ENCODE measurements at regions not wholly inside any gene's neighbourhood (a gene's known extent, or its start where the extent isn't known, plus 50 kb on each side); places are given as distances from the start of the nearest gene placed in this dataset.

DNA sequence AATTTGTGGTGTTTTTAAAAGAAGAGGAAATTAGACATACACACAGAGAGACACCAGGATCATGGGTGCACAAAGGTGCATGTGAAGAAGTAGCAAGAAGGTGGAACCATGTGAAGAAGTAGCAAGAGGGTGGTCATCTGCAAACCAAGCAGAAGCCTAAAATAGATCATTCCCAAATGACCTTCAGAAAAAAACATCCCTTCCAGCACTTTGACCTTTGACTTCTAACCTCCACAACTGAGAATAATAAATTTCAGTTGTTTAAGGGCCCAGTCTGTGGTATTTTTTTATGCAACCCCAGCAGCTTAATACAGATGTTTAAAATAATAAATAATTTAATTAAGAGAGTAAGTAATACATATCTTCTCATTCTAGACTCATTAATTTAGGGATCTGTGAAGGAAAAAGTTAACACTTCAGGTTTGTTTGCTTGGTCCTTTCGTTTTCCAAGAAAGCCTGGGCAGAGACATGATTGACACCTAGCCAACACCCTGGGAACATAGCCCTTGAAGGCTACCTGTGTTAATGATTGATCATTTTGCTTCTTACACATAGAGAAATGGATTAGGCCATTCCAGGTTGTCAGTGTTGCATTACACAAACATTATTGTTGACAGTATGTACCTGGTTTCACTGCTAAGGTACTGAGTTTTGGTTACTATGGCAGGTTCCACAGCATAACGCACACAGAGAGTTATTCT lies 1331.2 kb upstream of the GBE1 start:
- ChIA-PET POLR2A (no interaction called here), CTCF (no interaction called here)
- DNase-seq: no peak
- Histone ChIP-seq H3K9me3 (ENCODE audit: control extremely low read depth in 1 of 5, control insufficient read depth in 4 of 5, insufficient read depth in 2 of 5, low read depth in 1 of 5, low read length in 4 of 5) (no peaks in the 10 kb centered on the region), H3K27me3 (replicated peaks in 2 of 5; ENCODE audit: control insufficient read depth in 4 of 5, insufficient read depth in 5 of 5, low read length in 4 of 5) (no peaks in the 10 kb centered on the region), H3K36me3 (ENCODE audit: control insufficient read depth in 4 of 4, insufficient read depth in 4 of 4, low read length in 3 of 4) (no peaks in the 10 kb centered on the region), H3K27ac (ENCODE audit: insufficient read depth in 1 of 2, low read depth in 1 of 2, low read length in 2 of 2, poor library complexity in 1 of 2, severe bottlenecking in 2 of 2) (no peak overlapping the region), H3K4me3 (ENCODE audit: control insufficient read depth in 1 of 7, extremely low read depth in 1 of 7, insufficient read depth in 4 of 7, low read depth in 2 of 7, low read length in 6 of 7) (no peak overlapping the region), H3K4me1 (ENCODE audit: control extremely low read depth in 1 of 4, control insufficient read depth in 4 of 4, insufficient read depth in 4 of 4, low read length in 3 of 4) (peaks cover 0 to 8% (median 0%) of the 10 kb centered on the region in 4 experiments)
- WGBS (ENCODE audit: insufficient coverage): 71% methylated on average over 1 of the region's 2 CpGs

DNA sequence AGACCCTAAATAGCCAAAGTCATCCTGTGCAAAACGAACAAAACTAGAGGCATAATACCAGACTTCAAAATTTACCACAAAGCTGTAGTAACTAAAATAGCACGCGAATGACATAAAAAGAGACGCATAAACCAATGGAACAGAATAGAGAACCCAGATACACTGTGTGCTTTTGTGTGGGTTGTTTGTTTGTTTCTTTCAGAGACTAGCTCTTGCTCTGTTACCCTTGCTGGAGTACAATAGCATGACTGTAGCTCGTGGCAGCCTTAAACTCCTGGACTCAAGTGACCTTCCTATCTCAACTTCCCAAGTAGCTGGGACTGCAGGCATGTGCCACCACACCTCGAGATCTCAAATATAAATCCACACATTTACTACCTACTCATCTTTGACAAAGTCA lies 1314.6 kb upstream of the GBE1 start:
- CTCF ChIA-PET: no interaction called here
- POLR2A ChIA-PET: no interaction called here
- H3K4me1 ChIP-seq (ENCODE audit: control extremely low read depth in 1 of 4, control insufficient read depth in 4 of 4, insufficient read depth in 4 of 4, low read length in 3 of 4): no peaks in the 10 kb centered on the region
- H3K27ac ChIP-seq (ENCODE audit: insufficient read depth in 1 of 2, low read depth in 1 of 2, low read length in 2 of 2, poor library complexity in 1 of 2, severe bottlenecking in 2 of 2): no peak overlapping the region
- H3K27me3 ChIP-seq (replicated peaks in 2 of 5; ENCODE audit: control insufficient read depth in 4 of 5, insufficient read depth in 5 of 5, low read length in 4 of 5): no peaks in the 10 kb centered on the region
- no peaks in the 10 kb centered on the region for H3K9me3 ChIP-seq (ENCODE audit: control extremely low read depth in 1 of 5, control insufficient read depth in 4 of 5, insufficient read depth in 2 of 5, low read depth in 1 of 5, low read length in 4 of 5)
- no peak for DNase-seq
- H3K4me3 ChIP-seq (ENCODE audit: control insufficient read depth in 1 of 7, extremely low read depth in 1 of 7, insufficient read depth in 4 of 7, low read depth in 2 of 7, low read length in 6 of 7): no peak overlapping the region
- WGBS (ENCODE audit: insufficient coverage): 76% methylated on average over 5 of the region's 6 CpGs
- H3K36me3 ChIP-seq (ENCODE audit: control insufficient read depth in 4 of 4, insufficient read depth in 4 of 4, low read length in 3 of 4): no peaks in the 10 kb centered on the region

DNA sequence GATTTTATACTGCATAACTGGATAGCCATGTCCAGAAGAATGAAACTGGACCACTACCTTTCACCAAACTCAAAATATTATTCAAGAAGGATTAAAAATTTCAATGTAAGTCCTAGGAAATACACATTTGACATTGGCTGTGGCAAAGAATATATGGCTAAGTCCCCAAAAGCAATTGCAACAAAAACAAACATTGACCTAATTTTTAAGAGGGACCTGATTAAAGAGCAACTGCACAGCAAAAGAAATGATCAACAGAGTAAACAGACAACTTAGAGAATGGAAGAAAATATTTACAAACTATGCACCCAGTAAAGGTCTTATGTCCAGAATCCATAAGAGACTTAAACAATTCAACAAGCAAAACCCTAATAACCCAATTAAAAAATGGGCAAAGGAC lies 1313.0 kb upstream of the GBE1 start:
- no peak overlapping the region for H3K4me3 ChIP-seq (ENCODE audit: control insufficient read depth in 1 of 7, extremely low read depth in 1 of 7, insufficient read depth in 4 of 7, low read depth in 2 of 7, low read length in 6 of 7)
- no peaks in the 10 kb centered on the region for H3K36me3 ChIP-seq (ENCODE audit: control insufficient read depth in 4 of 4, insufficient read depth in 4 of 4, low read length in 3 of 4)
- no peak overlapping the region for H3K27ac ChIP-seq (ENCODE audit: insufficient read depth in 1 of 2, low read depth in 1 of 2, low read length in 2 of 2, poor library complexity in 1 of 2, severe bottlenecking in 2 of 2)
- no peak for DNase-seq
- H3K9me3 ChIP-seq (ENCODE audit: control extremely low read depth in 1 of 5, control insufficient read depth in 4 of 5, insufficient read depth in 2 of 5, low read depth in 1 of 5, low read length in 4 of 5): no peaks in the 10 kb centered on the region
- ChIA-PET POLR2A (no interaction called here), CTCF (no interaction called here)
- no peaks in the 10 kb centered on the region for H3K27me3 ChIP-seq (replicated peaks in 2 of 5; ENCODE audit: control insufficient read depth in 4 of 5, insufficient read depth in 5 of 5, low read length in 4 of 5)
- H3K4me1 ChIP-seq (ENCODE audit: control extremely low read depth in 1 of 4, control insufficient read depth in 4 of 4, insufficient read depth in 4 of 4, low read length in 3 of 4): no peaks in the 10 kb centered on the region

DNA sequence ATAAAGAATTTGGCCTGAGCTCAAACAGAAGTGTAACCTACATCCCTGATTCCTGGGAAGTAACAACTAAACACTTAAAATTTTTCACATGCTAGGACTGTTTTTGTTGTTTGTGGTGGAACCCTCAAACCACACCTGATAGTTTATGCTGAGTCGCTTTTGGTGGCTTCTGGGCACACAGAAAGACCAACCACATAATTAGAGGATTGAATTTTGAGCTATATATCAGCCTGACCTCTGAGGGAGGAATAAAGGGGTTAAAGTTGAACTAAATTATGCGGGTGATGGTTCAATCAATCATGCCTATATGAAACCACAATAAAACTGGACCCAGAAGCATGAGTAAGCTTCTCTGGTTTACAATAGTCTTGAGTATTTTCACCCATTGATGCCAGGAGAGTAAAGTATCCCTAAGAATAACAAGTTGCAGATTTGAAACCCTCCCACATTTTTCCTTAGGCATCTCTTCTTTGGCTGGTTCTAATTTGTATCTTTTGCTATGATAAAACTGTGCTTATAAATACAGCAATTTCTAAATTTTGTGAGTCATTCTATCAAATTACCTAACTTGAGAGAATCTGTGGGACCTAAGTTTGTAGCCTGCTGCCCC lies 1304.5 kb upstream of the GBE1 start:
- CTCF ChIA-PET: no interaction called here
- H3K27me3 ChIP-seq (replicated peaks in 2 of 5; ENCODE audit: control insufficient read depth in 4 of 5, insufficient read depth in 5 of 5, low read length in 4 of 5): no peaks in the 10 kb centered on the region
- no CpG with 5 or more reads among the region's 2 CpGs for WGBS (ENCODE audit: insufficient coverage)
- POLR2A ChIA-PET: no interaction called here
- no peak overlapping the region for H3K4me3 ChIP-seq (ENCODE audit: control insufficient read depth in 1 of 7, extremely low read depth in 1 of 7, insufficient read depth in 4 of 7, low read depth in 2 of 7, low read length in 6 of 7)
- no peaks in the 10 kb centered on the region for H3K36me3 ChIP-seq (ENCODE audit: control insufficient read depth in 4 of 4, insufficient read depth in 4 of 4, low read length in 3 of 4)
- DNase-seq: no peak
- H3K27ac ChIP-seq (ENCODE audit: insufficient read depth in 1 of 2, low read depth in 1 of 2, low read length in 2 of 2, poor library complexity in 1 of 2, severe bottlenecking in 2 of 2): no peak overlapping the region
- peaks cover 0 to 4% (median 0%) of the 10 kb centered on the region in 5 experiments for H3K9me3 ChIP-seq (ENCODE audit: control extremely low read depth in 1 of 5, control insufficient read depth in 4 of 5, insufficient read depth in 2 of 5, low read depth in 1 of 5, low read length in 4 of 5)
- no peaks in the 10 kb centered on the region for H3K4me1 ChIP-seq (ENCODE audit: control extremely low read depth in 1 of 4, control insufficient read depth in 4 of 4, insufficient read depth in 4 of 4, low read length in 3 of 4)

DNA sequence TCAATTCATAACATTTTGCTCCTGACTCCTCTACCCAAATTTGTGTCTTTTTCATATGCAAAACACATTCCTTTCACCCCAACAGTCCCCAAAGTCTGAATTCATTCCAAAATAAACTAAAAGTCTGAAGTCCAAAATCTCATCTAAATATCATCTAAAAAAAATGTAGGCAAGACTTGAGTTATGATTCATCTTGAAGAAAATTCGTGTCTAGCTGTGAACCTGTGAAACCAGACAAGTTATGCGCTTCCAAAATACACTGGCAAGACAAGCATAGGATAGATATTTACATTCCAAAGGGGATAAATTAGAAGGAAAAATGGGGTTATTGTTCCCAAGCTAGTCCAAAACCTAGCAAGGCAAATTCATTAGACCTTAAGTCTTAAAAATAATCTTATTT lies 1302.0 kb upstream of the GBE1 start:
- no peak overlapping the region for H3K4me3 ChIP-seq (ENCODE audit: control insufficient read depth in 1 of 7, extremely low read depth in 1 of 7, insufficient read depth in 4 of 7, low read depth in 2 of 7, low read length in 6 of 7)
- H3K36me3 ChIP-seq (ENCODE audit: control insufficient read depth in 4 of 4, insufficient read depth in 4 of 4, low read length in 3 of 4): no peaks in the 10 kb centered on the region
- no CpG with 5 or more reads among the region's 2 CpGs for WGBS (ENCODE audit: insufficient coverage)
- peaks cover 0 to 5% (median 0%) of the 10 kb centered on the region in 5 experiments for H3K9me3 ChIP-seq (ENCODE audit: control extremely low read depth in 1 of 5, control insufficient read depth in 4 of 5, insufficient read depth in 2 of 5, low read depth in 1 of 5, low read length in 4 of 5)
- H3K4me1 ChIP-seq (ENCODE audit: control extremely low read depth in 1 of 4, control insufficient read depth in 4 of 4, insufficient read depth in 4 of 4, low read length in 3 of 4): no peaks in the 10 kb centered on the region
- no peak for DNase-seq
- no peaks in the 10 kb centered on the region for H3K27me3 ChIP-seq (replicated peaks in 2 of 5; ENCODE audit: control insufficient read depth in 4 of 5, insufficient read depth in 5 of 5, low read length in 4 of 5)
- H3K27ac ChIP-seq (ENCODE audit: insufficient read depth in 1 of 2, low read depth in 1 of 2, low read length in 2 of 2, poor library complexity in 1 of 2, severe bottlenecking in 2 of 2): no peak overlapping the region
- ChIA-PET POLR2A (no interaction called here), CTCF (no interaction called here)

DNA sequence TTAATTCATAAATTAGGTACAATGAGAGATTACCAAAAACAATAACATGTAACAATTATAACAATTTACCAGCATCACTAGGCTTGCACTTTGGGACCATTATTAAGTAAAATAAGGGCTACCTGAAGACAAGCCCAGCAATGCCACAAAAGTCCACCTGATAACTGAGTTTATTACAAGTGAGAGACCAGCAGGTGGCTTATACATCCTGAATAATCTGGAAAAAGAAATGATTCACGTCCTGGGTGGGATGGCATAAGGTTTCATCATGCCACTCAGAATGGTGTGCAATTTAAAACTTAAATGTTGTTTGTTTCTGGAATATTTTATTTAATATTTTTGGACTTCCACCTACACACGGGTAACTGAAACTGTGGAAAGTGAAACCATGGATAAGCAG lies 1287.1 kb upstream of the GBE1 start:
- no peak for DNase-seq
- Histone ChIP-seq H3K27me3 (replicated peaks in 2 of 5; ENCODE audit: control insufficient read depth in 4 of 5, insufficient read depth in 5 of 5, low read length in 4 of 5) (no peaks in the 10 kb centered on the region), H3K36me3 (ENCODE audit: control insufficient read depth in 4 of 4, insufficient read depth in 4 of 4, low read length in 3 of 4) (no peaks in the 10 kb centered on the region), H3K4me1 (ENCODE audit: control extremely low read depth in 1 of 4, control insufficient read depth in 4 of 4, insufficient read depth in 4 of 4, low read length in 3 of 4) (no peaks in the 10 kb centered on the region), H3K4me3 (ENCODE audit: control insufficient read depth in 1 of 7, extremely low read depth in 1 of 7, insufficient read depth in 4 of 7, low read depth in 2 of 7, low read length in 6 of 7) (no peak overlapping the region), H3K27ac (ENCODE audit: insufficient read depth in 1 of 2, low read depth in 1 of 2, low read length in 2 of 2, poor library complexity in 1 of 2, severe bottlenecking in 2 of 2) (no peak overlapping the region), H3K9me3 (ENCODE audit: control extremely low read depth in 1 of 5, control insufficient read depth in 4 of 5, insufficient read depth in 2 of 5, low read depth in 1 of 5, low read length in 4 of 5) (no peaks in the 10 kb centered on the region)
- no CpG with 5 or more reads among the region's 2 CpGs for WGBS (ENCODE audit: insufficient coverage)
- CTCF ChIA-PET: no interaction called here
- POLR2A ChIA-PET: no interaction called here

DNA sequence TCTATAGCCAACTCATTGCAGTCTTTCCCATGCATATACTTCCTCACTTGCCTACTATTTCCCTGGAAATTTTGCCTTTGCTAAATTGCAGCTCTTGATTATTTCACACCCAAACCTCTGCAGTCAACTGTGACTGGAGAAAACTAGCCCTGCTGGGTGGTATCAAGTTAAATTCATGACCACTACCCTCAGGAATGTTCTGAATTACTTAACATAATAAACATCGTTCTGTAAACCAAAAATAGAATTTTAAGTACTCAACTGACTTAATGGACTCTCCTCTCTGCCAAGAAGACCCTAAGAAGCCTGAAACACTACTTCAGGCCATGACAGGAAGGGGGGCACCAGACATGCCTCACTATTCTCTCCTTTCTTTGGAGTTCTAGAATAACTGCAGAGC lies 1278.0 kb upstream of the GBE1 start:
- ChIA-PET POLR2A (no interaction called here), CTCF (no interaction called here)
- H3K27me3 ChIP-seq (replicated peaks in 2 of 5; ENCODE audit: control insufficient read depth in 4 of 5, insufficient read depth in 5 of 5, low read length in 4 of 5): no peaks in the 10 kb centered on the region
- H3K4me1 ChIP-seq (ENCODE audit: control extremely low read depth in 1 of 4, control insufficient read depth in 4 of 4, insufficient read depth in 4 of 4, low read length in 3 of 4): no peaks in the 10 kb centered on the region
- H3K27ac ChIP-seq (ENCODE audit: insufficient read depth in 1 of 2, low read depth in 1 of 2, low read length in 2 of 2, poor library complexity in 1 of 2, severe bottlenecking in 2 of 2): no peak overlapping the region
- WGBS (ENCODE audit: insufficient coverage): no CpG with 5 or more reads among the region's 1 CpG
- no peaks in the 10 kb centered on the region for H3K36me3 ChIP-seq (ENCODE audit: control insufficient read depth in 4 of 4, insufficient read depth in 4 of 4, low read length in 3 of 4)
- H3K4me3 ChIP-seq (ENCODE audit: control insufficient read depth in 1 of 7, extremely low read depth in 1 of 7, insufficient read depth in 4 of 7, low read depth in 2 of 7, low read length in 6 of 7): no peak overlapping the region
- no peaks in the 10 kb centered on the region for H3K9me3 ChIP-seq (ENCODE audit: control extremely low read depth in 1 of 5, control insufficient read depth in 4 of 5, insufficient read depth in 2 of 5, low read depth in 1 of 5, low read length in 4 of 5)
- no peak for DNase-seq

All from common myeloid progenitor, CD34-positive (primary cell).